AG09319 (cell line): ENCODE measurements at regions not wholly inside any gene's neighbourhood (a gene's known extent, or its start where the extent isn't known, plus 50 kb on each side); places are given as distances from the start of the nearest gene placed in this dataset.
"Not testable (repeated sequence)": the region's sequence is repeated elsewhere in the genome, so short reads cannot be mapped to it uniquely, and the experiment has no call there.

Experiments
- DNase-seq: peaks from one replicate; pipeline ENCODE4 v3.0.0-alpha.2; 2010; ENCODE audit warnings: low read depth; ENCODE audit errors: extremely low read depth
- TF ChIP-seq, protein P1 (sequence below): IDR thresholded peaks from 2 replicates; pipeline ENCODE4 v1.5.1; 2011; ENCODE audit warnings: low read depth, mild to moderate bottlenecking, inconsistent platforms, low read length, moderate library complexity

DNA sequence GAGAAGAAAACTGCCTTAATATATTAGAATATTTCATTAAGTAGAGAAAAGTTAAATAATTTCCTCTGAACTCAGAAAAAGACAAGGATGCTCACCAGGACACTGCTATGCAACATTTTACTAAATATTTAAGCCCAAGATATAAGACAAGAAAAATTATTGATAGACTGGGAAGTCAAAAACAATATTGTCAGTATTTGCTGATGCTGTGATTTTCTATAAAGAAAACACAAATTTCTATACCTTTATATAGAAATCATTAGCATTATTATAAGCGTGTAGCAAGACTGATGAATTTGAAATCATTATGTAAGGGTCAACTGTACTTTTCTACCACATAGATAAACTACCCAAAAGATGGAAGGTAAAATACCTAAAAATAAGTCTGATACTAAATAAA, 451.0 kb downstream of the RNF144A start:
- no peak for DNase-seq
- TF ChIP-seq, protein P1, sequence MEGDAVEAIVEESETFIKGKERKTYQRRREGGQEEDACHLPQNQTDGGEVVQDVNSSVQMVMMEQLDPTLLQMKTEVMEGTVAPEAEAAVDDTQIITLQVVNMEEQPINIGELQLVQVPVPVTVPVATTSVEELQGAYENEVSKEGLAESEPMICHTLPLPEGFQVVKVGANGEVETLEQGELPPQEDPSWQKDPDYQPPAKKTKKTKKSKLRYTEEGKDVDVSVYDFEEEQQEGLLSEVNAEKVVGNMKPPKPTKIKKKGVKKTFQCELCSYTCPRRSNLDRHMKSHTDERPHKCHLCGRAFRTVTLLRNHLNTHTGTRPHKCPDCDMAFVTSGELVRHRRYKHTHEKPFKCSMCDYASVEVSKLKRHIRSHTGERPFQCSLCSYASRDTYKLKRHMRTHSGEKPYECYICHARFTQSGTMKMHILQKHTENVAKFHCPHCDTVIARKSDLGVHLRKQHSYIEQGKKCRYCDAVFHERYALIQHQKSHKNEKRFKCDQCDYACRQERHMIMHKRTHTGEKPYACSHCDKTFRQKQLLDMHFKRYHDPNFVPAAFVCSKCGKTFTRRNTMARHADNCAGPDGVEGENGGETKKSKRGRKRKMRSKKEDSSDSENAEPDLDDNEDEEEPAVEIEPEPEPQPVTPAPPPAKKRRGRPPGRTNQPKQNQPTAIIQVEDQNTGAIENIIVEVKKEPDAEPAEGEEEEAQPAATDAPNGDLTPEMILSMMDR = no peak

DNA sequence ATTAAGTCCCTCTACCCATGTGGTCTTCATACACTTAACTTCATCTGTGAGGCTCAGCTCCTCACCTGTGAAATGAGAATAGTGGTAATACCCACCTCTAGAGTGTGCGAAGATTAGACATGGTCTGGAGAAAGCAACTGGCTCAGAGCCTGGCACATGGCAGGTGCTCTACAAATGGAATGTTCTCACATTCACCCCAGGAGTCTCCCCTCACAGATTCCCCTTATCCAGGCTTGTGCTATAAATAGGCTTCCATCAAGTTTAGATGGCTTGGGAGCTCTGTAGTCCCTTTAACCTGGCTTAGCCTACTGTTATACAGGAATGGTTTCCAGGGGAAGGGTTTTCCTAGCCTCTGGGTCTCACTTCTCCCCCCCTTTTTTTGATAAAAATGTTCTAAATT, 455.9 kb downstream of the RNF144A start:
- no peak for DNase-seq
- TF ChIP-seq, protein P1 = no peak

DNA sequence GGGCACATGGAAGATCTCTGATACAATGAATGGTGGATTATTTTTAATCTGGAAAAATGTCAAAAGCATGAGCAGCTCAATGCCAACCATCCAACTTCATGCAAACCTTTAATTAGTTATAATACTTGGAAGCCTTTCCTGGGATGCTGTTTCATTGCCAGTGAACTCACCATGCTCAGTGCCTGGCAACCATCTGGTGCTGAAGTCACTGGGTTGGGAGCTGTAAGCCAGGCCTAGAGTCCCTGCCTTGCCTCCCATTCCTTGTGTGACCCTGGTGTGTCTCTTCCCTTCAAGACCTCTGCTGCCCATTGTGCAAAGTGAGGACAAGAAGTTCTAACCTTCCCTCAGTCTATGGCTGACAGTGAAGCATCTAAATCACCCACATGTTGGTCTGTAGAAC, 458.7 kb downstream of the RNF144A start:
- TF ChIP-seq, protein P1 = no peak

DNA sequence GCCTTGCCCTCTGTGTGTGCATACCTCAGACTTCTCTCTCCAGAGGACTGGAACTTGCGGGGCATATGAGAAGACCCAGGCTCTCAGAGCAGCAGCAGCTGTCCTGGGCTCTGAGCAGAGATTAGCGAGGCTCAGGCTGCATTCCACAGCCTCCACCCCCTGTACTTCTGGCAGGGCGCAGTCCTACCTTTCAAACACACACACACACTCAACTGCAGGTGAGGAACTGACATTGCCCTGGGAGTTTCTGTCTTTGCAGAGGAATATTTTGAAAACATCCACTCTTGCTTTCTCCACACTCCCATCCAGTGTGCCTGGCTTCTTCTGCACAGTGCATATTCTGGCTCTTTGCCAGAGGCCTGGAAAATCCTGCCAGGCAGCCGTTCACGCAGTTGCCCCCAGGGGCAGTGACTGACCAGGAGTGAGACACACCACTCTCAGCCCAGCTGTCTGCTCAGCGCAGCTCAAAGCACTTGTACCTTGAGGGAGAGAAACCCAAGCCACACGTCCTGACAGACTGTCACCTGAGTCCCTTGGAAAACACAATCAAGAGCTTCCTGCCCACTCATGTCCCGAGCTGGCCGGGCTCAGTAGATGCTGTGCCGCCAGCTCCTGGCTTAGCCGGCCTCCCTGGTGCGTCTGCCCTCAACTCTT, 460.8 kb downstream of the RNF144A start:
- DNase-seq = no peak
- TF ChIP-seq, protein P1 = no peak

More for the DNA sequence above, 458.7 kb downstream of the RNF144A start:
- DNase-seq = no peak

DNA sequence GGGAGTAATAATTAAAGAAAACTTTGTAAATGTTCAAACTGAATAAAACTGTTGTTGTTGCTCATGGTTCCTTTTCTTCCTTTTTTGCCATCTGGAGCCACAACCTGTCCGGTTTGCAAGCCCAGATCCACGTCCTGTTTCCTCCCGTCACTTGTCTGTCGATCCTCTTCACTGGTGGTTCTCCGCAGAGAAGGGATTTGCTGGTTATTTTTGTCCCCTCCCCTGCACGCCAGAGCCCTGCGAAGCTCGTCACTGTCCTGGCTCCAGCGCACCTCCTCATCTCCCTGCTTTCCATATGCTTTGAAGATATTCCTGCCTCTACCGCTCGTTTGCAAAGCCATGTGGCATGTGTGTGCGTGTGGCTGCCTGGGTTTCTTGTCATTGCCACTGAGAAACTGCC, 461.4 kb downstream of the RNF144A start:
- no peak for DNase-seq
- TF ChIP-seq, protein P1 = no peak

DNA sequence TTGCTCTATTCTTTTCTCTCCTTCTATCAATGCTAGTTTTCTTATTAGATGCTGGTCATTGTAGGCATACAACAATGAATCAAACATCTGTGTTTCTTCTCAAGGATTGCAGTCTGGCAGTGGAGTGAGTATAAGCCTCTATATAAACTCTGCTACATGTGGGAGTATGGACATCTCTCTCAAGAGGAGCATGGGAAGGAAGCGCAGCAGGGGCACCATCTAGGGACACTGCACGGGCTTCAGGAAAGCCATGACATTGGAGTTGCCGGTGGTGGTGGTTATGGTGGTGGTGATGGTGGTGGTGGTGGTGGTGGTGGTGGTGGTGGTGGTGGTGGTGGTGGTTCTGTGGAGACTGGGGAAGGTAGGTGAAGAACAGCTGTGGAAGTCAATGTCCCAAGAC, 462.6 kb downstream of the RNF144A start:
- DNase-seq = no peak

DNA sequence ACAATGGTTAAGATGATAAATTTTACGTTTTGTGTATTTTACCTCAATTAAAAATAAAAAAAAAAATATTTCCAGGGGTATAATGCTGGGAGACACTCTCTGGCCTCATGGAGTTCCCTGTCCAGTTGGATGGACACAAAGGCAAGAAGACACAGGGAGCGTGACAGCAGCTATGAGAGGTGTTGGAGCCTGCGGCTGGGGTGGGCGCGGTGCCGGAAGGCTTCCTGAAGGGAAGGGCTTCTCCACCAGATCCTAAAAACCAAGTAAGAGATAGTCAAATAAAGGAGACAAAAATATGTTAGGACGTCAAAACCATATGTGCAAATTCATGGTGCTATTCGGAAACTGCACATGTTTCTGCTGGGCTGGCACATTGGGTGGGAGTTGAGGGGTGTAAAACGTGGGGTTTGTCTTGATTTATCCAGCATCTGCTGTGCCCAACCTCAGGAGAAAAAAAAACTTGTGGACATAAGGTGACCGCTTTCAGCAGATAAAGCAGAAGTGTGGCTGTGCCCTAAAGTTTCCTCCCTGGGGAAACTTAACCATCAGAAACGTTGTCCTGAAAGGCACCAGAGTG, 467.6 kb downstream of the RNF144A start:
- TF ChIP-seq, protein P1 = no peak
- no peak for DNase-seq

More for the DNA sequence above, 462.6 kb downstream of the RNF144A start:
- TF ChIP-seq, protein P1 = no peak

DNA sequence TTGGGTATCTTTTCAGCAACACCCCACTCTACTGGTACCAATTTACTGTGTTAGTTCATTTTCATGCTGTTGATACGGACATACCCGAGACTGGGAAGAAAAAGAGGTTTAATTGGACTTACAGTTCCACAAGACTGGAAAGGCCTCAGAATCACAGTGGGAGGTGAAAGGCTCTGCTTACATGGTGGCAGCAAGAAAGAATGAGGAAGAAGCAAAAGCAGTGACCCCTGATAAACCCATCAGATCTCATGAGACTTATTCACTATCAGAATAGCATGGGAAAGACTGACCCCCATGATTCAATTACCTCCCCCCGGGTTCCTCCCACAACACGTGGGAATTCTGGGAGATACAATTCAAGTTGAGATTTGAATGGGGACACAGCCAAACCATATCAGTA, 473.1 kb downstream of the RNF144A start:
- not testable (repeated sequence) for DNase-seq
